ENCODE measurements at regions not wholly inside any gene's neighbourhood (a gene's known extent, or its start where the extent isn't known, plus 50 kb on each side); places are given as distances from the start of the nearest gene placed in this dataset.

- no peak for TF ChIP-seq CTCF (IDR thresholded peaks at IDR 0.05; ENCODE audit: borderline replicate concordance, extremely low read depth, insufficient read depth)
- Histone ChIP-seq H3K4me1 (ENCODE audit: control insufficient read depth in 2 of 3, insufficient read depth in 2 of 3, low read depth in 1 of 3, low read length in 3 of 3) (no peaks in the 10 kb centered on the region), H3K9me3 (ENCODE audit: control insufficient read depth in 2 of 3, insufficient read depth in 1 of 3, low read length in 3 of 3) (no peaks in the 10 kb centered on the region), H3K4me3 (ENCODE audit: low read length in 3 of 3) (no peak overlapping the region), H3K36me3 (ENCODE audit: control insufficient read depth in 2 of 3, insufficient read depth in 3 of 3, low read length in 3 of 3) (no peaks in the 10 kb centered on the region), H3K27me3 (ENCODE audit: control insufficient read depth, insufficient read depth, low read length) (no peaks in the 10 kb centered on the region), H3K9ac (ENCODE audit: low read length in 3 of 3) (no peak overlapping the region), H3K27ac (ENCODE audit: low read depth in 2 of 2, low read length in 2 of 2) (no peak overlapping the region)
- intact Hi-C loops (cut with DNase I), result no loop called here
- no peak for FAIRE-seq
- DNase-seq, result no peak
Observed at GRCh38 chr4:32172086-32172485, 1451.9 kb downstream of the PCDH7 start.

DNA sequence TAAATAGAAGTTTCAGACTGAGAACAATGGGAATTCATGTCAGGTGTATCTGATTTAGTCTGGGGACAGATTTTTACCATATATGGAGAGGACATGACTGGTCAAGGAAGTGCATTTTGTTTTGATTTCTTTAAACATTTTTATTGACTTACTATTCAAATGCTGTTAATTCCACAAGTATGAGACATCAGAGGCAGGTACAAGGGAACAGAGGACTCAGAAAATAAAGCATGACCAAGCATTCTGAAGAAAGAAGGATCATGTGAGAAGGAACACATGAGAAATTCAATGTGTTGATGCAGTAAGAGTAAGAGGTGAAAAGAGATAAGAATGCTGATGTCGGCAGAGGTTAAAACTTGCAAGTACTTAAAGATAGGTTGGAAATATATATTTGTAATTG is 1452.6 kb downstream of the PCDH7 start:
- H3K4me1 ChIP-seq (ENCODE audit: control insufficient read depth in 2 of 3, insufficient read depth in 2 of 3, low read depth in 1 of 3, low read length in 3 of 3), result no peaks in the 10 kb centered on the region
- H3K36me3 ChIP-seq (ENCODE audit: control insufficient read depth in 2 of 3, insufficient read depth in 3 of 3, low read length in 3 of 3), result no peaks in the 10 kb centered on the region
- no peak overlapping the region for H3K9ac ChIP-seq (ENCODE audit: low read length in 3 of 3)
- H3K4me3 ChIP-seq (ENCODE audit: low read length in 3 of 3), result no peak overlapping the region
- intact Hi-C loops (cut with DNase I), result no loop called here
- TF ChIP-seq CTCF (IDR thresholded peaks at IDR 0.05; ENCODE audit: borderline replicate concordance, extremely low read depth, insufficient read depth), result no peak
- H3K9me3 ChIP-seq (ENCODE audit: control insufficient read depth in 2 of 3, insufficient read depth in 1 of 3, low read length in 3 of 3), result no peaks in the 10 kb centered on the region
- H3K27me3 ChIP-seq (ENCODE audit: control insufficient read depth, insufficient read depth, low read length), result no peaks in the 10 kb centered on the region
- FAIRE-seq (no peak), DNase-seq (no peak)
- H3K27ac ChIP-seq (ENCODE audit: low read depth in 2 of 2, low read length in 2 of 2), result no peak overlapping the region

DNA sequence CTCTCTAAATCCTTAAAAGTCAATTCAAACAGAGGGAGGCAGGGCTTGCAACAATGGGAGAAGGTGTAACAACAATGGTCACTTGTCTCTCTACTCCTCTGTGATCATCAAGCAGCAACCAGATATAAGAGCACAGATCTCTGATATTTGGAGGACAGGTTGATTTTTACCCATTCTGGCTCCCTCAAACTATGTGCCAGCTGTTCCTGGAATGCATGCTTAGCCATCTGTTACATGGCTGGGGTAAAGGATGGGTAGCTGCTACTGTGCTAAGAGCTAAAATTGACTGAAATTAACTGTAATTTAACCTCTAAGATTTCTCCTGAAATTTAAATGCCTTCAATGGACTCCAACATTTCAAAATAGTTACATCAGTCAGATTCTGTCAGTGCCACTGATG is 1459.9 kb downstream of the PCDH7 start:
- Histone ChIP-seq H3K4me3 (ENCODE audit: low read length in 3 of 3) (no peak overlapping the region), H3K9ac (ENCODE audit: low read length in 3 of 3) (no peak overlapping the region), H3K36me3 (ENCODE audit: control insufficient read depth in 2 of 3, insufficient read depth in 3 of 3, low read length in 3 of 3) (no peaks in the 10 kb centered on the region), H3K4me1 (ENCODE audit: control insufficient read depth in 2 of 3, insufficient read depth in 2 of 3, low read depth in 1 of 3, low read length in 3 of 3) (no peaks in the 10 kb centered on the region), H3K27me3 (ENCODE audit: control insufficient read depth, insufficient read depth, low read length) (no peaks in the 10 kb centered on the region), H3K27ac (ENCODE audit: low read depth in 2 of 2, low read length in 2 of 2) (no peak overlapping the region), H3K9me3 (ENCODE audit: control insufficient read depth in 2 of 3, insufficient read depth in 1 of 3, low read length in 3 of 3) (no peaks in the 10 kb centered on the region)
- no peak for FAIRE-seq
- TF ChIP-seq CTCF (IDR thresholded peaks at IDR 0.05; ENCODE audit: borderline replicate concordance, extremely low read depth, insufficient read depth), result no peak
- no peak for DNase-seq
- intact Hi-C loops (cut with DNase I), result no loop called here

DNA sequence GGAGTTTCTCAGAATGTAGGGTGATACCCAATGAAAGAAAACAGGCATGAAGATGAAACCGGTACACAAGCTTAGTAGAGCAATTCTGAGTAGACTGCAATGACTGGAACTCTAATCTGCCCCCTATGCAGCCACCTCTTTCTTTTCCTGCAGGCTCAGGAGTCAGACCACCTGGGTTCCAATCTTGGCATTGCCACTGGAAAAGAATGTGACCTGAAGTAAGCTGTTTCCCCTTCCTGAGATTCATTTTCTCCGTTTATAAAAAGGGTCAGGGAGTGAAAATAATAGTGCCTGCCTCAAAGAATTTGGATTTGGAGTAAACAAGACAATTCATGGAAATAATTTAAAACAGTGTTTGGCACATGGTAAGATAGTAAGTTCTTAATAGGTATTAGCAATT is 1464.0 kb downstream of the PCDH7 start:
- Histone ChIP-seq H3K27me3 (ENCODE audit: control insufficient read depth, insufficient read depth, low read length) (no peaks in the 10 kb centered on the region), H3K27ac (ENCODE audit: low read depth in 2 of 2, low read length in 2 of 2) (no peak overlapping the region), H3K4me3 (ENCODE audit: low read length in 3 of 3) (no peak overlapping the region), H3K9me3 (ENCODE audit: control insufficient read depth in 2 of 3, insufficient read depth in 1 of 3, low read length in 3 of 3) (no peaks in the 10 kb centered on the region), H3K9ac (ENCODE audit: low read length in 3 of 3) (no peak overlapping the region), H3K4me1 (ENCODE audit: control insufficient read depth in 2 of 3, insufficient read depth in 2 of 3, low read depth in 1 of 3, low read length in 3 of 3) (no peaks in the 10 kb centered on the region), H3K36me3 (ENCODE audit: control insufficient read depth in 2 of 3, insufficient read depth in 3 of 3, low read length in 3 of 3) (no peaks in the 10 kb centered on the region)
- no peak for FAIRE-seq
- DNase-seq, result no peak
- intact Hi-C loops (cut with DNase I), result no loop called here
- no peak for TF ChIP-seq CTCF (IDR thresholded peaks at IDR 0.05; ENCODE audit: borderline replicate concordance, extremely low read depth, insufficient read depth)

All from kidney (tissue), 13 donors.